Medulla oblongata (tissue), 1 donor: ENCODE measurements at regions not wholly inside any gene's neighbourhood (a gene's known extent, or its start where the extent isn't known, plus 50 kb on each side); places are given as distances from the start of the nearest gene placed in this dataset.
A peak's percentile ranks its signal among the peaks of the same experiment; 100 is the strongest.
"Not testable (repeated sequence)": the region's sequence is repeated elsewhere in the genome, so short reads cannot be mapped to it uniquely, and the experiment has no call there.

Source experiments
- DNase-seq: peaks from one replicate; pipeline ENCODE4 v3.0.0-alpha.2; 2015; ENCODE audit errors: extremely low spot score

- DNase-seq, result peak; percentile 53
Observed at GRCh38 chr2:95727420-95727819, 135.6 kb downstream of the TRIM43 start.

DNA sequence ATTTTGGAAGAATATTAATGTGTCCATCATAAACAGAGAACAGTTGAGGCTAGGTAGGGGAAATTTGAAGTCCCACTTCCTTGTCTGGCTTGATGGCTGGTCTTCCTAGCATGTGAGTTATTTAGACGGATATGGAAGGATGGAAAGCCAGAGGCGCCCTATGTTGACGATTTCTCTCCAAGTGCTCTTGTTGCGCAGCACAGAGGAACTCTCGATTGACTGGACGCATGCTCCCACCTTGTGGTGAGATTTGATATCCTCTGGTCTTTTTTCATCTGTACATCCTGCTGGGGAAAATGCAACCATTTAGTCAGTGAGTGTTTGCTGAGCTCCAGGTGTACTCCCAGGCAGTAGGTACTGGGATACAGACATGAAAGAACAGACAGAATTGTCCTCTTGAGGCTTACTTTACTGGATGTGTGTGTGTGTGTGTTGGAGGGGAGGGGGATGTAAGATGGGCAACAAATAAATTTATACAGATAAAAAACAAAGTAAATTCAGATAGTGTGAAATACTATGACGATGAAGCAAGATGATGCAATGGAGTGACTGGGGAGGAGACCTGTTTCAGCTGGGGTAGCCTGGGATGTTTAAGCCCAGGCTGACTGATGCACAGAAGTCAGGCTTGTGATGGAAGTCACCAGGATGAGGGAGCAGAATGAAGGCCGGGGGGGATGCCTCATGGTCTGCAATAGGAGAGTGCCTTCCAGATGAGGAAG is 137.2 kb downstream of the TRIM43 start:
- DNase-seq, result peak; percentile 91

- DNase-seq, result no peak
Observed at GRCh38 chr2:95729597-95729955, 137.8 kb downstream of the TRIM43 start.

DNA sequence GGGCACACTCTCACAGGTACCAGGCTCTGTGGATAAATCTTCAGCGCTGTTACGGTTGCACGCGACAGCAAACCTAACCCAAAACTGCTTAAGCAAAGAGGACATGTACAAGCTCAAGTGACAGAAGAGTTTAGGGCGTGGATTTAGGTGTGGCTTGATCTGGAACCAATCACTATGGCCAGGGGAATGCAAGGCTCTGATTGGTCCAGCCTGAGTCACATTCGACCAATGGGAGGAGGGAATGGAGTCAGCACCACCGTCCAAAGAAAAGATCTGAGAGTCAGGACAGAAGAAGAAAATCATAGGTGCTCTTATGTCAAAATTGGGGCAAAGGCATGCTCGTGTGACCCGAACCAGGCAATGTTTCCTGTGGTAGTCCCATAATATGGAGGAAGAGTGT is 139.0 kb downstream of the TRIM43 start:
- DNase-seq, result no peak

DNA sequence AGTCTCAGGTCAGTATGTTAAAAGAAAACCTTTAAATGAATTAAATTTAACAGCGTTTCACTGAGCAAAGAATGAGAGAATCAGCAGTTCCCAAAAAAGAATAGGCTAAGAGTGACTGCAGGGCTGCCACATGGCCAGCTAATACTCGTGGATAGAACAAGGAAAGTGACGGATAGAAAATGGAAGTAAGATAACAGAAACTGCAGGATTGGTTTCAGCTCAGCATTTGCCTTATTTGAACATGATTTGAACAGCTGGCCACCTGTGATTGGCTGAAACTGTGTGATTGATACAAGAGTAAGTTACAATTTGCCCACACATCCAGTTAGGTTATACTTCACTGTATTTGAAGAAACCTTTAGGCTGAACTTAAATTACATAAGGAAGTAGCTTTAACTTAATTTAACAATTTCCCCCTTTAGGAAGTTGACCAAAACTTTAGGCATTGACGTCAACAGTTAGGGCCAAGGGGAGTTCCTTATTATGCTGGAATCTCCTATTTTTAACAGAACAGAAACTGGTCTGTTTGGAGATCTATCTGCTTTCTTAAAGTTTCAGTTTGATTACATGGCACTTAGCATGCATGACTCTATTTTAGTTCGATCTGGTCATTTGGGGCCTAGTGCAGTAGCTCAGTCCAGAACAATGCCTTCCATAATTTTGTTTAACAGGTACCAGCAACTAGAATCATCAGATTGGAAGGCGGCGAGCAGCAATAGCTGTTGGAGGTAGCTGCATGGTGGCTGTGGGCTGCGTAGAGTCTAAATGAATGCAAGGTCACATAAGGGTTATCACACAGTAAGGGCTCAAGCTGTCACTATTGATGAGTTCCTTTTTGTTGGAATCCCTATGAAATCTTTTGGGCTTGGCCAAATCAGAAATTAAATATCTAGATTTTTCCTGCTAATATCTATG is 143.4 kb downstream of the TRIM43 start:
- peak; percentile 56 for DNase-seq

GRCh38 chr2:95738301-95738700 is 146.5 kb downstream of the TRIM43 start:
- DNase-seq, result no peak

GRCh38 chr2:95752126-95752525 is 160.3 kb downstream of the TRIM43 start:
- DNase-seq, result not testable (repeated sequence)

- not testable (repeated sequence) for DNase-seq
Observed at GRCh38 chr2:95753812-95754211, 162.0 kb downstream of the TRIM43 start.

DNA sequence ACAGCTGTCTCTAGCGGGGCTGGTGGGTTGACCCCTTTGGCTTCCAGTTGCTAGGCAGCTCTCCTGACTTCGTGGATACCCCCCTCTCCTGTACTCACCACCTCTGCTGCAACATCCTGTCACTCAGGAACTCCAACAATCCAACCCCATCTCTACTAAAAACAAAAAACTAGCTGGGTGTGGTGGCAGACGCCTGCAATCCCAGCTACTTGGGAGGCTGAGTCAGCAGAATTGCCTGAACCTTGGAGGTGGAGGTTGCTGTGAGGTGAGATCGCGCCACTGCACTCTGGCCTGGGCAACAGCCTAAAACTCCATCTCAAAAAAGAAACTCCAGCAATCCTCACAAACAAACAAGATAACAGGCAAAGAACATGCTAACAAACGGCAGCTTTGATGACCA is 162.4 kb downstream of the TRIM43 start:
- not testable (repeated sequence) for DNase-seq

GRCh38 chr2:95754819-95755563 is 163.2 kb downstream of the TRIM43 start:
- not testable (repeated sequence) for DNase-seq

- not testable (repeated sequence) for DNase-seq
Observed at GRCh38 chr2:95755956-95756669, 164.3 kb downstream of the TRIM43 start.

DNA sequence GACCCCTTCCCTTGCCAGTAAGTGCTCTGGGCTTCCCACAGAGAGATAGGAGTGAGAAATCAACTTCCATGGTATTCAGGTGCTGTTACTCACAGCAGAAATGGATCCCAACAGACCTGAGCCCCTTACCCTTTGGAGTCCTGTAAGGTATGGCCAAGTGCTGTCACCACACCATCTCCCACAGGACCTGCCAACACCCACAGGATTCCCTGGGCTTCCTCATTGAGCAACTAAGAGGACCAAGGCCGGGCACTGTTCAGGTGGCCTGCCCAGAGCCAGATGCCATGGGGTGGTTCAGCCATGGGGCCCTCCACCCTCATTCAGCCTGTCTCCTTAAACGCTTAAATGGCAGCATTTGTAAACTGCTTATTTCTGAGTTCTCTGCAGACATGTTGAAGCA is 166.2 kb downstream of the TRIM43 start:
- no peak for DNase-seq

DNA sequence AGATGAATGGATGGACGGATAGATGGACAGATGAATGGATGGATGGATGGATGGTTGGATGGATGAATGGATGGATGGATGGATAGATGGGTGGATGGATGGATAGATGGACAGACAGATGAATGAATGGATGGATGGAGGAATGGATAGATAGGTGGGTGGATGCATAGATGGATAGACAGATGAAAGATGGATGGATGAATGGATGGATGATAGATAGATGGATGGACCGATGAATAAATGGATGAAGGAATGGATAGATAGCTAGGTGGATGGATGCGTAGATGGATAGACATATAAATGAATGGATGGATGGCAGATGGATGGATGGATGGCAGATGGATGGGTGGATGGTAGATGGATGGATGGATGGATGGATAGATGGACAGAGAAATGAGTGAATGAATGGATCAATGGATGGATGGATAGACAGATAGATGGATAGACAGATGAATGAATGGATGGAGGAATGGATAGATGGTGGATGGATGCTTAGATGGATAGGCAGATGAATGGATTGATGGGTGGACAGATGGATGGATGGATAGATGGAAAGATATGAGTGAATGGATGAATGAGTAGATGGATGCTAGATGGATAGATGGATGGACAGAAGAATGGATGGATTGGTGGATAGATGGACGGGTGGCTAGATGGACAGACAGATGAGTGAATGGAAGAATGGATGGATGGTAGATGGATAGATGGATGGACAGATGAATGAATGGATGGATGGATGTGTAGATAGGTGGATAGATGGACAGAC is 167.9 kb downstream of the TRIM43 start:
- no peak for DNase-seq

GRCh38 chr2:95760806-95761525 is 169.2 kb downstream of the TRIM43 start:
- no peak for DNase-seq

DNA sequence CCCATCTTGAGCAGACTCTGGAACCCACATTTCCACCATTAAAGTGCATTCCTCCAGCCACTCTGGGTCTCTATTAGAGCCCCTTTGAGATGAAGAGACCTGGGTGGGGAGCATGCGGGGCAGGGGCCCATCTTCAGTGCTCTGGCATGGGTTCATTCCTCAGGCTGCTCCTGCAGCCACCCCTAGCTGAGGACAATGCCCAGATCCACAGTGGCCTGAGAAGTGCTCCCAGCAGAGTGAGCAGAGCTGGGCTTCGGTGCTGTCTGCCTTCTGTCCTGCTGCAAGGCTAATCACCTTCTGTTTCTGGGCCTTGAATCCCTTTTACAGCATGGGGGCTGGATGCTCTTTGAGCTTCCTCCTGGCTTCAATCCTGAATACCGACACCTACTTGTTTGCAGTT is 169.8 kb downstream of the TRIM43 start:
- no peak for DNase-seq

GRCh38 chr2:95762023-95763021 is 170.5 kb downstream of the TRIM43 start:
- not testable (repeated sequence) for DNase-seq

DNA sequence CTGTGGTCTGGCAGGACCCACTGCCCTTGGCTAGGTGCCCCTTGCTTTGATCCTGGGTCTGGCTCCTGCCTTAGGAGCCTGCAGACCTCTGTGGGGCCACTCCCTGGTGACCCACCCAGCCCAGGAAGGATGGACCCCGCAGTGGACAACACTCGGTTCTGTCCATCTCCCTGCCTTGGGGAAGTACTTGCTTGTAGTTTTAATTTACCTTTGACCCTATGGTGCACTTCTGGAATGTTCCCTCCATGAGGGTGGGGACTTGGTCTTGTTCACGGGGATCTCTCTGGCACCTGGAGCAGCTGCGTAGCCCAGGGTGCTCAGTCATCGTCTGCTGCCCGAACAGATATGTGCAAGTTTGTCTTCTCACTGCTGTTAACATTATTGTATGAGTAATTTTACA is 171.3 kb downstream of the TRIM43 start:
- not testable (repeated sequence) for DNase-seq

DNA sequence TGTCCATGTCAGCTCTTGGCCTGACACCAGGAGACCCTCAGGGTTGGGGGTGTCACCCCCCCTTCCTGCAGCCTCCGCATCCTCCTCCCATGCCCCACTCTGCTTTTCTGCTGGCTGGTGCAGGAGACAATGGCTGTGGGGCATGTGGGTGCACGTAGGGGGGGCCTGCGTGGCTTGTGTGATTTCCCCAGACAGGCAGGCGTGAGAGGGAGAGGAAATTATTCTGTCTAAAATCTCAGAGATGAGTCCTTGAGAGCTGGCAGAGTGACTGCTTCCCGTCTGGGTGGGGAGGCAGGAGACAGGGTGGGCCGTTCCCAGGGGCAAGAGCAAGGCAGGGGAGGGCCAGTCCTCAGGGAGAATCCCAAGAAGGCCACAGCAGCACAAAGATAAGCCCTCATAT is 173.2 kb downstream of the TRIM43 start:
- not testable (repeated sequence) for DNase-seq
